K562 (cell line): ENCODE measurements at regions not wholly inside any gene's neighbourhood (a gene's known extent, or its start where the extent isn't known, plus 50 kb on each side); places are given as distances from the start of the nearest gene placed in this dataset.

Experiments
- DDX20 ChIP-seq: fragments of 450-650 bp; IDR thresholded peaks from 2 replicates; pipeline ENCODE4 v1.6.1; 2016; ENCODE audit warnings: missing genetic modification characterization, low read depth, mild to moderate bottlenecking, missing compliant biosample characterization, moderate library complexity
- ETV6 ChIP-seq, 3 experiments: fragments of 150-350 bp in 1 of 3; sonication (generic) in 1 of 3; formaldehyde crosslinking in 1 of 3; IDR thresholded peaks; 2 replicates each; pipeline versions ENCODE4 v1.6.1 to v1.8.0; 2014 to 2022; ENCODE audit warnings: borderline replicate concordance in 2 of 3, low read depth in 2 of 3, antibody characterized with exemption in 1 of 3, low read length in 1 of 3, mild to moderate bottlenecking in 1 of 3, missing genetic modification reagents in 1 of 3
- FOS ChIP-seq: IDR thresholded peaks from 3 replicates; pipeline ENCODE4 v1.6.1; 2011; ENCODE audit not compliant: insufficient read length; ENCODE audit errors: extremely low read depth
- JUN ChIP-seq, 2 experiments: sonication (generic) in 1 of 2; formaldehyde crosslinking in 1 of 2; IDR thresholded peaks; 2 replicates each; pipeline versions ENCODE4 v1.6.1 to v1.8.0; 2012 to 2022; ENCODE audit warnings: borderline replicate concordance in 2 of 2, mild to moderate bottlenecking in 2 of 2, improper control_type of control experiment in 1 of 2, low read depth in 1 of 2, low read length in 1 of 2, missing genetic modification reagents in 1 of 2
- NFE2L1 ChIP-seq: fragments of 450-650 bp; IDR thresholded peaks from 2 replicates; pipeline ENCODE4 v1.6.1; 2016; ENCODE audit warnings: missing genetic modification characterization, low read depth, mild to moderate bottlenecking, missing compliant biosample characterization, moderate library complexity, borderline replicate concordance
- PRMT5 ChIP-seq: sonication (generic); formaldehyde crosslinking; IDR thresholded peaks from 2 replicates; pipeline ENCODE4 v1.5.0; 2020; ENCODE audit warnings: missing genetic modification reagents
- RBM17 ChIP-seq: fragments of 200-400 bp; formaldehyde crosslinking; IDR thresholded peaks from 2 replicates; pipeline ENCODE4 v1.6.1; 2017; ENCODE audit warnings: low read depth, mild to moderate bottlenecking, low read length, borderline replicate concordance
- SAFB ChIP-seq: fragments of 200-400 bp; formaldehyde crosslinking; IDR thresholded peaks from 2 replicates; pipeline ENCODE4 v1.6.1; 2017; ENCODE audit warnings: low read depth, low read length, borderline replicate concordance
- TFAM ChIP-seq: fragments of 250-450 bp; sonication (Bioruptor Pico); conservative IDR thresholded peaks from 2 replicates; pipeline ENCODE4 v1.5.0; 2021; ENCODE audit warnings: mild to moderate bottlenecking, moderate library complexity
- XRCC3 ChIP-seq: fragments of 450-650 bp; IDR thresholded peaks from 2 replicates; pipeline ENCODE4 v1.6.1; 2017; ENCODE audit warnings: mild to moderate bottlenecking, moderate library complexity
- ZNF384 ChIP-seq: IDR thresholded peaks from 2 replicates; pipeline ENCODE4 v1.6.1; 2012; ENCODE audit warnings: low read depth, low read length, improper control_type of control experiment
- ZNF696 ChIP-seq: fragments of 250-450 bp; sonication (Bioruptor Pico); conservative IDR thresholded peaks from 2 replicates; pipeline ENCODE4 v1.4.0; 2020; ENCODE audit warnings: mild to moderate bottlenecking, moderate library complexity
- ZNF75A ChIP-seq: fragments of 450-650 bp; formaldehyde crosslinking; IDR thresholded peaks from 2 replicates; pipeline ENCODE4 v1.4.0; 2020; ENCODE audit warnings: mild to moderate bottlenecking
- ZZZ3 ChIP-seq: fragments of 450-650 bp; IDR thresholded peaks from 2 replicates; pipeline ENCODE4 v1.6.1; 2016; ENCODE audit warnings: antibody characterized with exemption, mild to moderate bottlenecking, moderate library complexity
- TF ChIP-seq, protein P1 (sequence below): fragments of 450-650 bp; conservative IDR thresholded peaks from 2 replicates; pipeline ENCODE4 v1.6.1; 2016; ENCODE audit warnings: missing genetic modification characterization, low read depth, mild to moderate bottlenecking, missing compliant biosample characterization, moderate library complexity
- TF ChIP-seq, protein P2 (sequence below): sonication (generic); formaldehyde crosslinking; IDR thresholded peaks from 2 replicates; pipeline ENCODE4 v1.8.0; 2023; ENCODE audit warnings: mild to moderate bottlenecking, missing genetic modification reagents

DNA sequence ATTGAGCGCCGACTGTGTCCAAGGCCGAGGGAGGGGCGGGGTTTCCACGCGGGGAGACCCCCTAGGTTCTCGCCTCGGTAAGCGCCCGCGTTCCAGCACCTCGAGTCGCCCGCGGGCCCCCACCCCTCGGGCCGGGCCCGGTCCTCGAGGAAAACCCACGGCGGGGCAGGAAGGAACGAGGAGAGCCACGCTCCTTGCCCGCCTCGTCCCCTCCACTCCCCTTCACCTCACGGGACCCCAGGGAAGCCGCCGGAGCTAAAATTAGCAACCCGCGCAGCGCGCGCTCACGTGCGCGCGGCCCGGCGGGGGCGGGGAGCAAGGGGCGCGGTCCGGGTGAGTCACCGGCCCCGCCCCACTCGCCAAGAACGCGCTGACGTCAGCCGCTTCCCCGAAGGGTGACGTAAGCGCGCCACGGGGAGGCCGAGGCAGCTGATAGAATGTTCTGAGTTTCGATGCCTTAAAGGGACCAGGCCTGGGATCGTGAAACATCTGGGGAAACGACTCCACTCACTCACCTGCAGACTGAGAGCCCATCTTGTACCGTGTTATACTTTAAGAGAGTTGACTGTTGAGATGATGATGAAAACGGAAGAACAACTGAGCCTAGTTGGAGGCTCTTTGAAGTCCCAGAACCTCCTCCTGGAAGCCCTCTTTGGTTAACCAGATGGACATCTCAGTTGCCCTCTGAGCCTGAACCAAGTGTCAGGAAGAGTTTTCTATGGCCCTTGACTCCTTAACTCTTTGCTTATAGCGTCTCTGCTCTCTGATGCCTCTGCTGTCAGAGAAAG, 49.7 kb upstream of the ATF3 start (continued):
- no peak for TF ChIP-seq ZNF696 (CRISPR knock-in tag)
- no peak for TF ChIP-seq DDX20 (tag)
- TF ChIP-seq, protein P1, sequence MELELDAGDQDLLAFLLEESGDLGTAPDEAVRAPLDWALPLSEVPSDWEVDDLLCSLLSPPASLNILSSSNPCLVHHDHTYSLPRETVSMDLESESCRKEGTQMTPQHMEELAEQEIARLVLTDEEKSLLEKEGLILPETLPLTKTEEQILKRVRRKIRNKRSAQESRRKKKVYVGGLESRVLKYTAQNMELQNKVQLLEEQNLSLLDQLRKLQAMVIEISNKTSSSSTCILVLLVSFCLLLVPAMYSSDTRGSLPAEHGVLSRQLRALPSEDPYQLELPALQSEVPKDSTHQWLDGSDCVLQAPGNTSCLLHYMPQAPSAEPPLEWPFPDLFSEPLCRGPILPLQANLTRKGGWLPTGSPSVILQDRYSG (tag) = peak; percentile 18; the same call in 1 of the 2 replicates
- no peak for TF ChIP-seq SAFB
- TF ChIP-seq NFE2L1 (tag) = no peak
- no peak for TF ChIP-seq ZNF75A (CRISPR knock-in tag)
- peak; percentile 66 for TF ChIP-seq FOS
- no peak for TF ChIP-seq RBM17
- TF ChIP-seq, protein P2, sequence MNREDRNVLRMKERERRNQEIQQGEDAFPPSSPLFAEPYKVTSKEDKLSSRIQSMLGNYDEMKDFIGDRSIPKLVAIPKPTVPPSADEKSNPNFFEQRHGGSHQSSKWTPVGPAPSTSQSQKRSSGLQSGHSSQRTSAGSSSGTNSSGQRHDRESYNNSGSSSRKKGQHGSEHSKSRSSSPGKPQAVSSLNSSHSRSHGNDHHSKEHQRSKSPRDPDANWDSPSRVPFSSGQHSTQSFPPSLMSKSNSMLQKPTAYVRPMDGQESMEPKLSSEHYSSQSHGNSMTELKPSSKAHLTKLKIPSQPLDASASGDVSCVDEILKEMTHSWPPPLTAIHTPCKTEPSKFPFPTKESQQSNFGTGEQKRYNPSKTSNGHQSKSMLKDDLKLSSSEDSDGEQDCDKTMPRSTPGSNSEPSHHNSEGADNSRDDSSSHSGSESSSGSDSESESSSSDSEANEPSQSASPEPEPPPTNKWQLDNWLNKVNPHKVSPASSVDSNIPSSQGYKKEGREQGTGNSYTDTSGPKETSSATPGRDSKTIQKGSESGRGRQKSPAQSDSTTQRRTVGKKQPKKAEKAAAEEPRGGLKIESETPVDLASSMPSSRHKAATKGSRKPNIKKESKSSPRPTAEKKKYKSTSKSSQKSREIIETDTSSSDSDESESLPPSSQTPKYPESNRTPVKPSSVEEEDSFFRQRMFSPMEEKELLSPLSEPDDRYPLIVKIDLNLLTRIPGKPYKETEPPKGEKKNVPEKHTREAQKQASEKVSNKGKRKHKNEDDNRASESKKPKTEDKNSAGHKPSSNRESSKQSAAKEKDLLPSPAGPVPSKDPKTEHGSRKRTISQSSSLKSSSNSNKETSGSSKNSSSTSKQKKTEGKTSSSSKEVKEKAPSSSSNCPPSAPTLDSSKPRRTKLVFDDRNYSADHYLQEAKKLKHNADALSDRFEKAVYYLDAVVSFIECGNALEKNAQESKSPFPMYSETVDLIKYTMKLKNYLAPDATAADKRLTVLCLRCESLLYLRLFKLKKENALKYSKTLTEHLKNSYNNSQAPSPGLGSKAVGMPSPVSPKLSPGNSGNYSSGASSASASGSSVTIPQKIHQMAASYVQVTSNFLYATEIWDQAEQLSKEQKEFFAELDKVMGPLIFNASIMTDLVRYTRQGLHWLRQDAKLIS (CRISPR knock-in tag) = peak; percentile 94
- no peak for TF ChIP-seq ZZZ3
- no peak for TF ChIP-seq TFAM (CRISPR knock-in tag)
- no peak for TF ChIP-seq ZNF384
- 0 out of 2 replicates have a peak, but pooled peaks have one; percentile 25 for TF ChIP-seq PRMT5 (CRISPR knock-in tag)
- peak; percentile 99 for TF ChIP-seq JUN (IDR thresholded peaks at IDR 0.05; ENCODE audit: borderline replicate concordance, low read depth, low read length)
- peak; percentile 98 for TF ChIP-seq JUN (CRISPR knock-in tag; IDR thresholded peaks at IDR 0.05; ENCODE audit: borderline replicate concordance)
- no peak for TF ChIP-seq XRCC3
- no peak for TF ChIP-seq ETV6 (IDR thresholded peaks at IDR 0.05; ENCODE audit: borderline replicate concordance in 1 of 2, low read depth in 2 of 2, low read length in 1 of 2)
- TF ChIP-seq ETV6 (CRISPR knock-in tag; IDR thresholded peaks at IDR 0.05; ENCODE audit: borderline replicate concordance) = no peak
- TF ChIP-seq, all 486 proteins: peak for 205
